Stomach (tissue), 4 donors: ENCODE measurements at regions not wholly inside any gene's neighbourhood (a gene's known extent, or its start where the extent isn't known, plus 50 kb on each side); places are given as distances from the start of the nearest gene placed in this dataset.
"Not testable (repeated sequence)": the region's sequence is repeated elsewhere in the genome, so short reads cannot be mapped to it uniquely, and the experiment has no call there.

Experiments used
- POLR2AphosphoS5 ChIP-seq, 3 donors: sonication (generic); formaldehyde crosslinking; IDR thresholded peaks; one replicate each; pipeline ENCODE4 v1.6.1; 2016; ENCODE audit warnings: antibody characterized with exemption in 3 of 3
- TF ChIP-seq, protein P1 (sequence below), 7 experiments: fragments of 450-650 bp in 4 of 7; fragments of 200-600 bp in 3 of 7; sonication (generic) in 3 of 7; IDR thresholded peaks; one replicate each; pipeline ENCODE4 v1.5.1; 2016 to 2019; ENCODE audit warnings: antibody characterized with exemption in 7 of 7, control low read depth in 2 of 7, mild to moderate bottlenecking in 1 of 7

DNA sequence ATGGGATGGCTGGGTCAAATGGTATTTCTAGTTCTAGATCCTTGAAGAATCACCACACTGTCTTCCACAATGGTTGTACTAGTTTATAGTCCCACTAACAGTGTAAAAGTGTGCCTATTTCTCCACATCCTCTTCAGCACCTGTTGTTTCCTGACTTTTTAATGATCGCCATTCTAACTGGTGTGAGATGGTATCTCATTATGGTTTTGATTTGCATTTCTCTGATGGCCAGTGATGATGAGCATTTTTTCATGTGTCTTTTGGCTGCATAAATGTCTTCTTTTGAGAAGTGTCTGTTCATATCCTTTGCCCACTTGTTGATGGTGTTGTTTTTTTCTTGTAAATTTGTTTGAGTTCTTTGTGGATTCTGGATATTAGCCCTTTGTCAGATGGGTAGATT is 121.0 kb upstream of the TUT7 start:
- not testable (repeated sequence) for TF ChIP-seq POLR2AphosphoS5 (IDR thresholded peaks at IDR 0.05)
- TF ChIP-seq, protein P1, sequence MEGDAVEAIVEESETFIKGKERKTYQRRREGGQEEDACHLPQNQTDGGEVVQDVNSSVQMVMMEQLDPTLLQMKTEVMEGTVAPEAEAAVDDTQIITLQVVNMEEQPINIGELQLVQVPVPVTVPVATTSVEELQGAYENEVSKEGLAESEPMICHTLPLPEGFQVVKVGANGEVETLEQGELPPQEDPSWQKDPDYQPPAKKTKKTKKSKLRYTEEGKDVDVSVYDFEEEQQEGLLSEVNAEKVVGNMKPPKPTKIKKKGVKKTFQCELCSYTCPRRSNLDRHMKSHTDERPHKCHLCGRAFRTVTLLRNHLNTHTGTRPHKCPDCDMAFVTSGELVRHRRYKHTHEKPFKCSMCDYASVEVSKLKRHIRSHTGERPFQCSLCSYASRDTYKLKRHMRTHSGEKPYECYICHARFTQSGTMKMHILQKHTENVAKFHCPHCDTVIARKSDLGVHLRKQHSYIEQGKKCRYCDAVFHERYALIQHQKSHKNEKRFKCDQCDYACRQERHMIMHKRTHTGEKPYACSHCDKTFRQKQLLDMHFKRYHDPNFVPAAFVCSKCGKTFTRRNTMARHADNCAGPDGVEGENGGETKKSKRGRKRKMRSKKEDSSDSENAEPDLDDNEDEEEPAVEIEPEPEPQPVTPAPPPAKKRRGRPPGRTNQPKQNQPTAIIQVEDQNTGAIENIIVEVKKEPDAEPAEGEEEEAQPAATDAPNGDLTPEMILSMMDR (IDR thresholded peaks at IDR 0.05), result not testable (repeated sequence)
